AG09309 (cell line): ENCODE measurements at regions not wholly inside any gene's neighbourhood (a gene's known extent, or its start where the extent isn't known, plus 50 kb on each side); places are given as distances from the start of the nearest gene placed in this dataset.

Experiments used
- DNase-seq: peaks from one replicate; pipeline ENCODE4 v3.0.0-alpha.2; 2010; ENCODE audit warnings: low read depth
- H3K4me3 ChIP-seq: 2 replicates; pipeline ENCODE4 v1.5.1; 2011; ENCODE audit warnings: mild to moderate bottlenecking, low read depth, low read length, moderate library complexity; ENCODE audit not compliant: control insufficient read depth
- CTCF ChIP-seq: IDR thresholded peaks from 2 replicates; pipeline ENCODE4 v1.5.1; 2011; ENCODE audit warnings: mild to moderate bottlenecking, low read depth, low read length, inconsistent platforms; ENCODE audit not compliant: insufficient read depth, control insufficient read depth; ENCODE audit errors: missing control alignments

DNA sequence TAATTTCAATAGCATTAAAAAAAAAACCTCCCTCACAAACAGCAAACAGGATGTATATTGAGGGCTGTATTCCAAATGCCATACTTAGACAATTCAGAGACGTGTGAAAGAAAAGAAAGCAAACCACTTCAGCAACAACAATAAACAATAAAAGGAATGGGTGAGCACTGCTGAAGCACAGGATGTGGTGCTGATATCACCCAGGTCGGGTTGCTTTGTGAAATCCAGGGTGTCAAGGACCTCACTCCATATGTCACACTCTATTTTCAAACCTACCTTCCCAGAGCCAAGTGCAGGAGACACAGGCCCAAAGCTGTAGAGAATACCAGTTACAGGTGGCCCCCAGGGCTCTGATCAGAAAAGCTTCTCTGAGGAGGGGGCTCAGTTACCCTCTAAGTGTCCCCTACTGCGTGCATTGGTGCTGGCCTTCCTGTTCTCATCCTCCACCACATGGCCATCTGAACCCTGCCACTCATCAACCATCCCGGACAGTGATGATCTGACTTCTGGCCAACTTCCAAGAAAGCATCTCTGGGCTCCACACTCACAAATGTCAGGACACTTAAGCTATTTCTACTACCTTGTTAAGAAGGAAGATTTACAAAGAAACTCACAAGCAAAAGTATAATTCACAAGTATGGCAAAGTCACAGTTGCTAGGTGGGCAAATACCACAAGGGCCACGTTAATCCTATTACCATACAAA, 363.0 kb downstream of the SS18 start:
- DNase-seq = no peak

DNA sequence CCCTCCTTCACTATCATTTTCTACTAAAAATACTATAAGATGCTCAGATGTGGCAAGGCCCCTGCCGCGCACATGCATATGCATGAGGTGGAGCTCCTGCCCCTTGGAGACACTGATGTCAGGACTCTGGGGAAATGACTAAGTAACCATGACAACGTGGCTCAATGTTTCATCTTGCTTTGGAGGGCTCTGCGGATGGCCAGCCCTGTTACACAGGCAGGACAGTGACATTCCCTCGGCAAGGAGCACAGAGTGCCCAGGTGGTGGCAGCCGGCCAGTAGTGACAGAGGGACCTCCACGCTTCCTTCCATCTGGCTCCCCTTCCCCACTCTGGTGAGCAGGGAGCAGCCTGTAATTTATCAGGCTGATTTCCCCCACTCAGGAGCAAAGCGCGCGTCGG, 364.1 kb downstream of the SS18 start:
- TF ChIP-seq CTCF = no peak
- H3K4me3 ChIP-seq = no peak overlapping the region
- DNase-seq = no peak

More for the DNA sequence above, 363.0 kb downstream of the SS18 start:
- H3K4me3 ChIP-seq = no peak overlapping the region
- TF ChIP-seq CTCF = no peak

DNA sequence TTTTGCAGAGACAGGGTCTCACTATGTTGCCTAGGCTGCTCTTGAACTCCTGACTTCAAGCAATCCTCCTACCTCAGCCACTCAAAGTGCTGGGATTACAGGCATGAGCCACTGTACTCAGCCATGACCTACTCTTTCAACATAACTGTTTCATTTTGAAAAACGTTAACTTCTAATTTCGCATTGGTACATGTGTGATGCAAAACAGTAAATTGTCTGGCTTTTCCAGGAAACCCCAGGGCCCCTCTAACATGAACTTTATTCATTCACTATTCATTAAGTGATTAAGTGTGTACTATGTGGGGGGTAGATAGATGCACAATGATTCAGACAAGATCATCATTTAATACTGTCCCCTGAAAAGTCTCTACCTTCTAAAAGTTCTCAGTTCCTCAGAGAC, 364.9 kb downstream of the SS18 start:
- DNase-seq = no peak
- TF ChIP-seq CTCF = no peak
- H3K4me3 ChIP-seq = no peak overlapping the region

- no peak overlapping the region for H3K4me3 ChIP-seq
- no peak for DNase-seq
- TF ChIP-seq CTCF = no peak
These were observed 365.4 kb downstream of the SS18 start for GRCh38 chr18:25724997-25725396.

GRCh38 chr18:25724121-25724520, 366.3 kb downstream of the SS18 start:
- no peak overlapping the region for H3K4me3 ChIP-seq
- DNase-seq = no peak
- TF ChIP-seq CTCF = no peak

GRCh38 chr18:25713103-25713502, 361.1 kb upstream of the ZNF521 start:
- no peak for TF ChIP-seq CTCF
- no peak for DNase-seq

More at GRCh38 chr18:25713103-25713502, 361.1 kb upstream of the ZNF521 start:
- H3K4me3 ChIP-seq = no peak overlapping the region
